ENCODE measurements at regions not wholly inside any gene's neighbourhood (a gene's known extent, or its start where the extent isn't known, plus 50 kb on each side); places are given as distances from the start of the nearest gene placed in this dataset.

- H3K4me3 Mint-ChIP-seq = no peak overlapping the region
- Histone ChIP-seq H3K4me1 (ENCODE audit: insufficient read depth) (no peaks in the 10 kb centered on the region), H3K9me2 (ENCODE audit: insufficient read depth) (peaks cover 5% of the 10 kb centered on the region; the same call in 1 of the 2 replicates), H3K4me3 (no peak overlapping the region), H3K4me2 (no peak overlapping the region), H3K79me2 (replicated peaks; ENCODE audit: insufficient read depth) (no peaks in the 10 kb centered on the region), H3K36me3 (ENCODE audit: insufficient read depth) (no peaks in the 10 kb centered on the region), H3F3A (replicated peaks; ENCODE audit: low read depth) (no peaks in the 10 kb centered on the region), H3K27me3 (ENCODE audit: insufficient read depth) (no peaks in the 10 kb centered on the region), H3K27ac (ENCODE audit: low read depth) (no peak overlapping the region), H4K20me1 (replicated peaks; ENCODE audit: insufficient read depth) (no peaks in the 10 kb centered on the region), H2AFZ (no peak overlapping the region)
- H3K9me3 Mint-ChIP-seq = no peaks in the 10 kb centered on the region
- peaks cover 3% of the 10 kb centered on the region for H3K27me3 Mint-ChIP-seq (ENCODE audit: insufficient read depth, low read depth, poor library complexity)
- no peak overlapping the region for H3K27ac Mint-ChIP-seq
- ATAC-seq (no peak), DNase-seq (ENCODE audit: low spot score) (no peak)
- H3K4me1 Mint-ChIP-seq = peaks cover 11% of the 10 kb centered on the region
- TF ChIP-seq POLR2AphosphoS5 (IDR thresholded peaks at IDR 0.05; ENCODE audit: low read depth) = no peak
- TF ChIP-seq CREB1 (CRISPR knock-in tag; IDR thresholded peaks at IDR 0.05; ENCODE audit: low read depth) = no peak
- TF ChIP-seq ZNF331 (CRISPR knock-in tag; IDR thresholded peaks at IDR 0.05; ENCODE audit: low read depth) = no peak
- no peak for TF ChIP-seq NANOG (IDR thresholded peaks at IDR 0.05; ENCODE audit: borderline replicate concordance)
- no peak for TF ChIP-seq JUNB (IDR thresholded peaks at IDR 0.05; ENCODE audit: unreplicated experiment)
- TF ChIP-seq ETS1 (IDR thresholded peaks at IDR 0.05) = no peak
- TF ChIP-seq EZH2phosphoT487 (IDR thresholded peaks at IDR 0.05; ENCODE audit: unreplicated experiment) = no peak
- TF ChIP-seq REST (IDR thresholded peaks at IDR 0.05; ENCODE audit: unreplicated experiment) = no peak
- no peak for TF ChIP-seq CTCF (conservative IDR thresholded peaks at IDR 0.05; ENCODE audit: low read depth in 2 of 2)
- no peak for TF ChIP-seq EZH2 (IDR thresholded peaks at IDR 0.05; ENCODE audit: low read depth, unreplicated experiment)
- no peak for TF ChIP-seq ZNF114 (CRISPR knock-in tag; IDR thresholded peaks at IDR 0.05)
- no peak for TF ChIP-seq ZNF462 (CRISPR knock-in tag; IDR thresholded peaks at IDR 0.05)
- TF ChIP-seq STAT1 (IDR thresholded peaks at IDR 0.05; ENCODE audit: unreplicated experiment) = no peak
- no peaks in the 10 kb centered on the region for H3K36me3 Mint-ChIP-seq (ENCODE audit: low read depth)
Measured at GRCh38 chr6:125481056-125481455, 179.3 kb upstream of the HDDC2 start.

Data from GM23338 (cell line).